HG03064 (cell line): ENCODE measurements at regions not wholly inside any gene's neighbourhood (a gene's known extent, or its start where the extent isn't known, plus 50 kb on each side); places are given as distances from the start of the nearest gene placed in this dataset.
A peak's percentile ranks its signal among the peaks of the same experiment; 100 is the strongest.
"Not testable (repeated sequence)": the region's sequence is repeated elsewhere in the genome, so short reads cannot be mapped to it uniquely, and the experiment has no call there.

Experiments used
- ATAC-seq: cut with Tn5 transposase; IDR thresholded peaks from one replicate; pipeline ENCODE4 v1.9.1; 2021; ENCODE audit warnings: low read depth; ENCODE audit not compliant: unreplicated experiment

- no peak for ATAC-seq
These were observed 464.4 kb upstream of the MBL2 start for GRCh38 chr10:53236941-53237340.

DNA sequence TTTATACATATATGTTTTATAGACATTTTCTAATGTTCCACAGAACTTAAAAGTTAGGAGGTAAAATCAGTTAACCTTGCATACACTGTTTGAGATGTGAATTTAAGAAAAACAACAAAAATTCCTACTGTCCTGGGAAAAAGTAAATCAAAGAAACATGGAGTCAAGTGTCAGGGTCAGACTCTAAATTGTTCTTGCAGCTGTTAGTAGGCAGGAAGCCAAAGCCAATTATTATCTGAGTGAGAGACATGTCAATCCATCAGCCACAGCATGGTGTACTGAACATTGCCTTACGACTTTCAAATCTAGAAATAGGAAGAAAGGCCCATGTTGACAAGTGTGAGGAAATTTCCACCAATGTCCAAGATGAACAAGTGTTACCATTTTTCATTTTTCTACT is 461.2 kb upstream of the MBL2 start:
- no peak for ATAC-seq

DNA sequence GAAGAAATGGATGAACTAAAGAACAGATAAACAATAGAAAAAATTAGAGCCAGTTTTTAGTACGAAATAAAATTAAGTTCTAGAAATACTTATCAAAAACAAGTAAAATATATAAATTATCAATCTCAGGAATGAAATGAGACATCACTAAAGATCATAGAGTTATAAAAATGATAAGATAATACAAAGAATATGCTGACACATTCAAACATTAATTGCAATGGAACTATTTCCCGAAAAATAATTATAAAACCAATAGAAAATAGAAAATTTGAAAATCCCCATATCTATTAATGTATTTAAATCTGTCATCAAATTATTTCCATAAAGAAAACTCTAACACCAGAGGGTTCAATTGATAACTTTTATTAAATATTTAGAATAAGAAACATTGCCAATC is 458.1 kb upstream of the MBL2 start:
- ATAC-seq: no peak

- ATAC-seq: no peak
These were observed 451.3 kb upstream of the MBL2 start for GRCh38 chr10:53223851-53224250.

DNA sequence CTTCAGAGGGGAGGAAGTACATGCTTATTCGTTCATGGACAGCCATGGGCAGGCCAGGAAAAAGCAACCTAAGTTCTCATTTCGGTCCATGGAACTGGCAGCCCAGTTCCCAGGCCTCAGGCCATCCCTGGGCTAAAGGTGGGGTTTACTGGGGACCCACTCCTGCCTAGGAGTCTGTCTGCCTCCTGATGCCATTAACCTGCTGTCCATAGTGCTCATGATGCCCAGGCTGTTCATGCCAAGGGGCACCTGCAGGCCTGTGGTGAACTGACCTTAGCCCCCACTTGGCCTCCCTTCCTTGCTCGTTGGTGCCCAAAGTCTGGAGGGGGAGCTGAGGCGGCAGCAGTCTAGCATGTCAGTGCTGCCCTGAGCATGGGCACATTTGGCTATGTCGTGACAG is 450.2 kb upstream of the MBL2 start:
- ATAC-seq: no peak

DNA sequence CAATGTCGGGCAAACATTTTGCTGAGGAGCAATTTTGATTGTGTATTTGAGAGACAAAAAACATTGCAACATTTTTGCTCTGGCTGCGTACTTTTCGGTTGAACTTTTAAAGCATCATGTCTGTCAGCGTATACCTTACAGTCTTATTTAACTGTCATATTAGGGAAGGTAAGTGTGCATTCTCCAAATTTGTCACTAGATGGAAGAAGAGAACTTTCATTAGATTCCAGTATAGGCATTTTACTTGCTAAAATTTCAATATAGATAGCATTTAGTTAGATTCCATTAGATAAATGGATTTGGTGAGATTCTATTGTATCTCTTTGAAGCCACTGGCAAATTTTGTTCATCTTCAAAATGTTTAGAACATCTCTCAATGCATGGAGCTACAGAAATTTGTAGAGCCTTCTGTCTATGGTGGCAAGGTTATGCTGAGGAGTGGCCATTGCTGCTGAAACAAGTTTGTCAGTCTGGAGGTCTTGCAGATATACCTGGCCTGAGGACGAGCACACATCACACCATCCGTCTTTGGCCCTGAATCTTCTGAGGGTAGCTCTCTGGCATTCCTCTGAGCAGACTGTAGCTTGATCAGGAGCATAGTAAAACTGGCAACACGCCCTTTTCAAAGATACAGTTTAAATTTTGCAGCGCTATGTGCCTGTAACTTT is 437.5 kb upstream of the MBL2 start:
- no peak for ATAC-seq

- no peak for ATAC-seq
These were observed 411.1 kb upstream of the MBL2 start for GRCh38 chr10:53183733-53184132.

GRCh38 chr10:53177468-53177867 is 404.9 kb upstream of the MBL2 start:
- ATAC-seq: no peak

GRCh38 chr10:53166325-53166724 is 393.7 kb upstream of the MBL2 start:
- ATAC-seq: no peak

DNA sequence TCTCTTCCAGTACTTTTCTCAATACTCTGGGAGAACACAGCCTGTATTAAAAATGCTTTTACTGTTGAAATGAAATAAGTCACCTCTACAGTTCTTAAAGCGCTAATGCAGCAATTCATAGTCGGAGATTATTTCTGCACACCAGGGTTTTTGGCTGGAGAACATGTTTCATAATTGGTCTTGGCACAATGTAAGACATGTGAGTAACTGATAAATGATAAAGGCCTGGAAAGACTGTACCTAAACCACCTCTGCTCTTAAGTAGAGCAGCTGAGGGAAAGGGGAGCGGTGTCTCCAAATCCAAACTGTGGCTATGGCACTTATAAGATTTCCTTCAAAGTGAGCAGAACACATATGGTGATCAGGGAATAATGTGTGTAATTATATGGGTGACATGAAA is 390.3 kb upstream of the MBL2 start:
- no peak for ATAC-seq

GRCh38 chr10:53161231-53161630 is 388.6 kb upstream of the MBL2 start:
- ATAC-seq: no peak

DNA sequence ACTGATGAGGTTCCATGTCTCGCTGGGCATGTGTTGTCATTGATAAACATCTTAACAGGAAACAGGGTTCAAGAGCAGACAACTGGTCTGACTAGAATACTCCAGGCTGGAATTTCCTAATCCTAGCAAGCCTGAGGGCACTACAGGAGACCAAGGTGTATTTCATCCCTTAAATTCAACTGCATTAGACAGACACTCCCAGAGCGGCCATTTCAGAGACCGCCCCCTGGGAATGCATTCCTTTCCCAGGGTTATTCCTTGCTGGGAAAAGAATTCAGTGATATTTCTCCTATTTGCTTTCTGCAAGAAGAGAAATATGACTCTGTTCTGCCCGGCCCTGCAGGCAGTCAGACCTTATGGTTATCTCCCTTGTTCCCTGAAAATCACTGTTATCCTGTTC is 383.1 kb upstream of the MBL2 start:
- ATAC-seq: not testable (repeated sequence)

- ATAC-seq: no peak
These were observed 381.2 kb upstream of the MBL2 start for GRCh38 chr10:53153831-53154230.

DNA sequence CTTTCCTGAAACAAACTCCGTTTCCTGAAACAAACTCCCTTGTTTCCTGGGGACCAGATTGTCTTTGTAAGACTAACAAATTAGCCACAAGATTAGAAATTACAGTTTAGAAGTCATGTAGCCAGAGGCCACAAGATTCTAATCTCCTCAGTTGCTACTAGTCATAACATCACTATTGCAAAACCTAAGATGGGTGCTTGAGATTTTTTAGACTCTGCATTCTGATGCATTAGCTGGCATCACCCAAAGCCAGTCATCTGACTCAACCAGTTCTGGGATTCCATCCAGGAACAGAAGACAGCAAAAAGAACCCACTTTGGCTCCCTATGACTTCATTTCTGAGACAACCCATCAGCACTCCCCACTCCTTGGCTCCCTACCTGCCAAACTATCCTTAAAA is 367.9 kb upstream of the MBL2 start:
- no peak for ATAC-seq

DNA sequence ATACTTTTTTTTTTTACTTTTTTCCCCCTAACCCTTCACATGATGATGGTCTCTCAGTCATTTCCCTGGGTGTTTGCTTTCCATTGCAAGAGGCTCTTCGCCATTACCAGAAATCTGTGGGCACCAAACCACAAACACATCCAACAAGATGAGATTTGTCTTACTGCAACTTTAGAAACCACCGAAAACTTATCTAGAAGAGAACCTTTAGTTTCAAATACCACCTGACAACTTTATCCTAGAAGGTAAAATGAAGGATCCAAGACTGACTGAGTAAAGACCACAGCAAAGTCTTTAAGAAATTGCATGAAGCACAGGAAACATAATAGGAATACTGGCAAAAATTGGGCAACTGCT is 363.3 kb upstream of the MBL2 start:
- ATAC-seq: no peak

DNA sequence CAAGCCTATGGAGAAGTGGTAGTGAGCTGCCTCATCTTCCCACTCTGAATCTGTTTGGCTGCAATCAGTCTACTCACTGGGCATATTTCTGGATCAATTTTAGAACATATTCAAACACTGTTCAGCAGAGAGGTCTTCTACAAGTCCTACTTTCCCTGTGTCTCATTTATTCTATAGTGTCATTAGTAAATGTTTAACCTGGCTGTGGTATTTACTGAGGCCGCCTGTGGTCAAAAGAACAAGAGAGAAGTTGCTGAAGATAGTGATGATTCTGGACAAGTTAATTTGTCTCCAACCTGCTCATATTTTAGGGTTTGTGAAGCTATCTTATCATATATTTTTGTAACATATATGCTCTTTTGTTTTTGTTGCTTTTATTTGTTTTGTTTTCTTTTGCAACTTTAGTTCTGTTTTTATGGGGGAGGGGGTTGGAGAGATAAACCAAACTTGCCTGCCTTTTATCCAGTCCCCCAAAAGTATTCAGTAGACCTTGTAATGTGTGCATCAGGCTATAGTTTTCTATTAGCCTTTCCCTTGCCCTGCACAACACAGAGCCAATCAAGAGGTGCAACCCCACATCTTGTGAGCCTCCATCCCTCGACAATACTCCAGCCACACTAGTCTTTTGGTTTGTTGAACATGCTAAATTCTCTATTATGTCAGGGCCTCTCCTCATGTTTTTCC is 362.8 kb upstream of the MBL2 start:
- ATAC-seq: peak; percentile 59

DNA sequence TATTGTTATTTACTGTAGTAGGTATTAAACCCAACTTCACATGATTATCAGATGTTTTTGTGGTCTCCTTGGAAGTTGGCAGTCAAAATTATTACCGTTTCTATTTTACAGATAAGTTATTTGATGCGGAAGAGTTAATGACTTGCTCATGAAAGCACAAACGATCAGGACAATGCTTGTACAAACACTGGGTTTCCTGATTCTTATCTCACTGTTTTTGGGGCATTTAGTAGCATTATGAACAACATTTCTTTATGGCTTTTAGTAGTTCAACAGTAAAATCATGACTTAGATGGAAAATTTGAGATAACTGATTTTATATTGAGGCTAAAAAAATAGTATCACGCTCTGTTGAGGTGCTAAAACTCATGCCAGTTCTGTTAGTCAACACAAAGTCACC is 361.5 kb upstream of the MBL2 start:
- ATAC-seq: no peak

- no peak for ATAC-seq
These were observed 357.8 kb upstream of the MBL2 start for GRCh38 chr10:53130337-53130736.

DNA sequence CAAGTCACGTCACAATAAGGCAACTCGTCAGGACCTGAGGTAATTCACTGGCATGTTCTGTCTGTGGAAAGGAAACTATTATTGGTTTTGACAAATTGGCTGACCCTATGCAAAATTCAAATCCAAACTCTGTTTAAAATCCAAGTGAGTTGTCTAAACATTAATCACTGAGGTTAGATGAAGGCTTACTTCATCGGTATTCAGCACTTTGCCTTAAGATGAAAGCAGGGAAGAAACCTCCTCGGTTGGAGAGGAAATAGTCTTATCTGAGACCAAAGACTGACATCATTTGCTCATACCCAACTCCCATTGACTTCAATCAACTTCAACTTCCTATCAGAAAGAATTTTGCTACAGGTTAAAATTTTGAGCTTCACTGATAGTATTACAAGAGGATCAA is 355.1 kb upstream of the MBL2 start:
- ATAC-seq: no peak

GRCh38 chr10:53123311-53123710 is 350.7 kb upstream of the MBL2 start:
- ATAC-seq: no peak

DNA sequence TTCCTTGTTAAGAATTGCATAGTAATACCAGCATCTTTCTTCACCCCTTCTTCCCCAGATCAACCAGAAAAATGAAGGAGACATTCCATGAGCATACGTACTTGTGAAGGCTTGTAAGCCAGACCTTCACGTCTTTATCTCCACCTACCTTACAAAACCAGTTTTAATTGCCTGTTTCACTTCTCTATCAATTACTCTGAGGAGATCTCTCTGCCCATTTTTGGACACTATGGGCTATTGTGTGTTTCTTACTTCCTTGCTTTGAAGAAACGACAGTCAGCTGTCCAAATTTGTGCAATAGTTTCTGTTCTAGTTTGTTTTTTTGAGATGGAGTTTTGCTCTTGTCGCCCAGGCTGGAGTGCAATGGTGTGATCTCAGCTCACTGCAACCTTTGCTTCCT is 349.7 kb upstream of the MBL2 start:
- ATAC-seq: no peak

DNA sequence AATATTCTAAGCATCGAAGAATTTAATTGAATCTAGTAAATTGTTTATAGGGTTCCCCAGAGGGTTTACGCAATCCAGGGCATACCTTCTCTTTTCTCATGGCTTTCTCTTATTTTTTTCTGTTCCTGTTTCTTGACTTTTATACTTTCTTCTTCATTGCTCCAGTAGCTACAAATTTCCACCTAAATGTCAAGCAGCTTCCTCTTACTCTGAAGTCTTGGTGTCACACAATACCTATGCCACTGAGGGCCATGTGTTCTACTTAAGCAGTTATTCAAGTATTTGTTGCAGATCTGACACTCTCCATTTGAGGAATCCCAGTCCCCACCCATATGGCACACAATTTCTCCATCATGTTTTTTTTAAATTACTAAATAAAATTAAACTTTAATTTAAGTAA is 343.1 kb upstream of the MBL2 start:
- no peak for ATAC-seq

GRCh38 chr10:53111529-53111928 is 338.9 kb upstream of the MBL2 start:
- ATAC-seq: no peak
